ENCODE measurements at regions not wholly inside any gene's neighbourhood (a gene's known extent, or its start where the extent isn't known, plus 50 kb on each side); places are given as distances from the start of the nearest gene placed in this dataset.

DNA sequence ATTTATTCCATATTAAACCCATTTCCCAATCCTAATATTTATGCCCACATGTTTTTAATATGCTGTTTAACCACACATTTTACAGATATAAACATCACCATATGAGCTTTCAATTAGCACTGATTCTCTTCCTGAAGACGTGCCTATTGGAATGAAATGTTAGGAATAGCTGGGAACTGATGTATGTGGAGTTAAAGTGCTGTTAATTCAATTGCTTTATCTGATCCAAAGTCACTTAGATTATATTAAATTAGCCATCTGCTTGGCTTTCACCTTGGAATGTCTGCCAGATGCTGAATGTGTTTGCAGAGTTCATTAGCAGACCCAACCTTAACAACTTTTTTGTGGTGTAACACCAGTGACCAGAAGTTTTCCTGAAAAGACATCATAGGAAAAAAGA lies 942.9 kb upstream of the KLHL29 start:
- no peak for TF ChIP-seq POLR2AphosphoS5 (IDR thresholded peaks at IDR 0.05)
- TF ChIP-seq CTCF (IDR thresholded peaks at IDR 0.05) = no peak
- TF ChIP-seq EP300 (IDR thresholded peaks at IDR 0.05) = no peak
